ENCODE measurements at regions not wholly inside any gene's neighbourhood (a gene's known extent, or its start where the extent isn't known, plus 50 kb on each side); places are given as distances from the start of the nearest gene placed in this dataset.

DNA sequence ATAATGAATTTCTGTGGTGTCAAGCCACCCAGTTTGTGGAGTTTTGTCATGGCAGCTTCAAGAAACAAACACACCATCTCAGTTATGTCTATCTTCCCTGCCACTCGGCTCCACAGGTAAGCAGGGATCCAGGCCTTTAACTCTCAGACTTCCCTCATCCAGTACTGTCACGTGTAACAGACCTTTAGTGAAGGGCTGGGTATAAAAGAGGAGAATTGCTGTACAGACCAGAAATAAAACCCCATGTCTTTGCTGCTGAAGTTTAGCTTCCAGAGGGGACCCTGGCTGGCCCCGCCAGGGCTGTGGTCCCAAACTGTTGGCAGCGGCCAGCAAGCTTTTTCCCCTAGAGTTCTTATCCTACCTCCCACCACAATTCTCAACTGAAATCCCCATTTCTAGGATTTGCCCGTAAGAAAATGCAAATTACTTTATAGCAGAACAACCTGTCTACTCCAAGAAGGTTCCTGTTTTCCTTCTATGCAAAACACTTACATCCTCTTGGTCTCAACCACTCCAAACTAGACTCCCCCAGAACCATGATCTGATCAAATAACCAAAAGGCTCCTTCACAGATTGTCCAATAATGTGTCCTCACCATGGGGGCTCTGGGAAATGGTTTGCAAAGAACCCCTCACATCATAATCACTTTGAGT lies 438.0 kb upstream of the ID2 start:
- CTCF ChIA-PET = no interaction called here
- H3K9me3 ChIP-seq (ENCODE audit: control insufficient read depth in 1 of 2, insufficient read depth in 1 of 2, low read depth in 1 of 2, low read length in 2 of 2) = no peaks in the 10 kb centered on the region
- POLR2A ChIA-PET = no interaction called here
- no peak overlapping the region for H3K27ac ChIP-seq (ENCODE audit: low read depth, low read length)
- no peaks in the 10 kb centered on the region for H3K79me2 ChIP-seq (ENCODE audit: insufficient read depth, low read length)
- H3K4me1 ChIP-seq (ENCODE audit: control insufficient read depth in 1 of 2, insufficient read depth in 2 of 2, low read length in 2 of 2) = no peaks in the 10 kb centered on the region
- no peaks in the 10 kb centered on the region for H3K9me2 ChIP-seq (ENCODE audit: insufficient read depth)
- RAD21 ChIA-PET (ENCODE audit: low non-redundant PET in 1 of 2, low total read pairs in 2 of 2, uncharacterized antibody in 2 of 2, unreplicated experiment in 2 of 2) = no interaction called here
- intact Hi-C loops (cut with micrococcal nuclease) = no loop called here
- H3K27me3 ChIP-seq (ENCODE audit: insufficient read depth, low read length) = no peaks in the 10 kb centered on the region
- H3K4me3 ChIP-seq (replicated peaks in 1 of 2; ENCODE audit: low read depth in 1 of 2, low read length in 2 of 2) = no peak overlapping the region
- no peak overlapping the region for H3K9ac ChIP-seq (ENCODE audit: low read length)
- no peaks in the 10 kb centered on the region for H4K20me1 ChIP-seq (ENCODE audit: insufficient read depth)
- TF ChIP-seq EGR1 (IDR thresholded peaks at IDR 0.05; ENCODE audit: low read depth) (no peak), CEBPB (IDR thresholded peaks at IDR 0.05; ENCODE audit: low read depth) (no peak), ZFX (IDR thresholded peaks at IDR 0.05) (no peak), TCF7L2 (IDR thresholded peaks at IDR 0.05; ENCODE audit: borderline replicate concordance, extremely low read depth, insufficient read depth, insufficient read length) (no peak), SRF (IDR thresholded peaks at IDR 0.05; ENCODE audit: low read depth) (no peak)
- TF ChIP-seq, protein P1, sequence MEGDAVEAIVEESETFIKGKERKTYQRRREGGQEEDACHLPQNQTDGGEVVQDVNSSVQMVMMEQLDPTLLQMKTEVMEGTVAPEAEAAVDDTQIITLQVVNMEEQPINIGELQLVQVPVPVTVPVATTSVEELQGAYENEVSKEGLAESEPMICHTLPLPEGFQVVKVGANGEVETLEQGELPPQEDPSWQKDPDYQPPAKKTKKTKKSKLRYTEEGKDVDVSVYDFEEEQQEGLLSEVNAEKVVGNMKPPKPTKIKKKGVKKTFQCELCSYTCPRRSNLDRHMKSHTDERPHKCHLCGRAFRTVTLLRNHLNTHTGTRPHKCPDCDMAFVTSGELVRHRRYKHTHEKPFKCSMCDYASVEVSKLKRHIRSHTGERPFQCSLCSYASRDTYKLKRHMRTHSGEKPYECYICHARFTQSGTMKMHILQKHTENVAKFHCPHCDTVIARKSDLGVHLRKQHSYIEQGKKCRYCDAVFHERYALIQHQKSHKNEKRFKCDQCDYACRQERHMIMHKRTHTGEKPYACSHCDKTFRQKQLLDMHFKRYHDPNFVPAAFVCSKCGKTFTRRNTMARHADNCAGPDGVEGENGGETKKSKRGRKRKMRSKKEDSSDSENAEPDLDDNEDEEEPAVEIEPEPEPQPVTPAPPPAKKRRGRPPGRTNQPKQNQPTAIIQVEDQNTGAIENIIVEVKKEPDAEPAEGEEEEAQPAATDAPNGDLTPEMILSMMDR (IDR thresholded peaks at IDR 0.05 in 2 of 3, conservative IDR thresholded peaks at IDR 0.05 in 1 of 3; ENCODE audit: borderline replicate concordance in 1 of 3, insufficient read depth in 1 of 3, low read depth in 2 of 3, low read length in 2 of 3) = no peak
- H3K36me3 ChIP-seq (ENCODE audit: control insufficient read depth in 1 of 2, insufficient read depth in 2 of 2, low read length in 2 of 2) = no peaks in the 10 kb centered on the region
- H2AFZ ChIP-seq (ENCODE audit: low read depth, low read length, poor library complexity, severe bottlenecking) = no peak overlapping the region
- DNase-seq (ENCODE audit: low read depth, low spot score) = no peak
- no peak for ATAC-seq
- no peak overlapping the region for H3K4me2 ChIP-seq (ENCODE audit: low read length)
- no TSS peak for BruUV-seq (replicated peaks)

DNA sequence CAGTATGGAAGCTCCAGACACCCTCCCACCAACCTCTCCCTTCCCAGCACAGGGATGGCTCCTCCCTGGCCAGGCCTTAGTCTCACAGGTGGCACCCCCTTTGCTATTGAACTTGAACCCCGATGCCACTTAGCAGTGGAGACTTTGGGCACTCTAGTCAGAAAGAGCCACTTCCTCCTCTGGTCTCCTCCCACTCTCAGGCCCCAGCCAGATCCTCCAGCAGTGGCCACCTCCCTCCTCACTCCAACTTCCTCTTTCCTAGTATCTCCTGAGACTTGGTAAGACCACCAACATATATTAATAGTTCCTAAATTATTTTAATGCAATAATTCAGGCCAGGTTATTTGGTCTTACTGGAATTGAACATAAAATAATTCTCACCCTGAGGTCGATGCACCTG lies 437.2 kb upstream of the ID2 start:
- Histone ChIP-seq H3K9me2 (ENCODE audit: insufficient read depth) (no peaks in the 10 kb centered on the region), H3K4me3 (replicated peaks in 1 of 2; ENCODE audit: low read depth in 1 of 2, low read length in 2 of 2) (no peak overlapping the region), H3K36me3 (ENCODE audit: control insufficient read depth in 1 of 2, insufficient read depth in 2 of 2, low read length in 2 of 2) (no peaks in the 10 kb centered on the region), H3K27ac (ENCODE audit: low read depth, low read length) (no peak overlapping the region), H3K79me2 (ENCODE audit: insufficient read depth, low read length) (no peaks in the 10 kb centered on the region), H3K9me3 (ENCODE audit: control insufficient read depth in 1 of 2, insufficient read depth in 1 of 2, low read depth in 1 of 2, low read length in 2 of 2) (no peaks in the 10 kb centered on the region), H4K20me1 (ENCODE audit: insufficient read depth) (no peaks in the 10 kb centered on the region), H3K4me1 (ENCODE audit: control insufficient read depth in 1 of 2, insufficient read depth in 2 of 2, low read length in 2 of 2) (no peaks in the 10 kb centered on the region), H3K4me2 (ENCODE audit: low read length) (no peak overlapping the region), H3K27me3 (ENCODE audit: insufficient read depth, low read length) (no peaks in the 10 kb centered on the region), H2AFZ (ENCODE audit: low read depth, low read length, poor library complexity, severe bottlenecking) (no peak overlapping the region), H3K9ac (ENCODE audit: low read length) (no peak overlapping the region)
- intact Hi-C loops (cut with micrococcal nuclease) = no loop called here
- CTCF ChIA-PET = no interaction called here
- RAD21 ChIA-PET (ENCODE audit: low non-redundant PET in 1 of 2, low total read pairs in 2 of 2, uncharacterized antibody in 2 of 2, unreplicated experiment in 2 of 2) = no interaction called here
- no peak for ATAC-seq
- BruUV-seq (replicated peaks) = no TSS peak
- POLR2A ChIA-PET = no interaction called here
- DNase-seq (ENCODE audit: low read depth, low spot score) = no peak
- TF ChIP-seq RAD21 (IDR thresholded peaks at IDR 0.05; ENCODE audit: low read depth) (no peak), SRF (IDR thresholded peaks at IDR 0.05; ENCODE audit: low read depth) (no peak), POLR2AphosphoS5 (IDR thresholded peaks at IDR 0.05; ENCODE audit: low read depth, low read length) (no peak), ELF1 (IDR thresholded peaks at IDR 0.05; ENCODE audit: borderline replicate concordance, low read depth) (no peak), YY1 (IDR thresholded peaks at IDR 0.05; ENCODE audit: extremely low read depth, insufficient replicate concordance, low read depth, low read length) (no peak), TCF7L2 (IDR thresholded peaks at IDR 0.05; ENCODE audit: borderline replicate concordance, extremely low read depth, insufficient read depth, insufficient read length) (no peak)
- TF ChIP-seq, protein P2, sequence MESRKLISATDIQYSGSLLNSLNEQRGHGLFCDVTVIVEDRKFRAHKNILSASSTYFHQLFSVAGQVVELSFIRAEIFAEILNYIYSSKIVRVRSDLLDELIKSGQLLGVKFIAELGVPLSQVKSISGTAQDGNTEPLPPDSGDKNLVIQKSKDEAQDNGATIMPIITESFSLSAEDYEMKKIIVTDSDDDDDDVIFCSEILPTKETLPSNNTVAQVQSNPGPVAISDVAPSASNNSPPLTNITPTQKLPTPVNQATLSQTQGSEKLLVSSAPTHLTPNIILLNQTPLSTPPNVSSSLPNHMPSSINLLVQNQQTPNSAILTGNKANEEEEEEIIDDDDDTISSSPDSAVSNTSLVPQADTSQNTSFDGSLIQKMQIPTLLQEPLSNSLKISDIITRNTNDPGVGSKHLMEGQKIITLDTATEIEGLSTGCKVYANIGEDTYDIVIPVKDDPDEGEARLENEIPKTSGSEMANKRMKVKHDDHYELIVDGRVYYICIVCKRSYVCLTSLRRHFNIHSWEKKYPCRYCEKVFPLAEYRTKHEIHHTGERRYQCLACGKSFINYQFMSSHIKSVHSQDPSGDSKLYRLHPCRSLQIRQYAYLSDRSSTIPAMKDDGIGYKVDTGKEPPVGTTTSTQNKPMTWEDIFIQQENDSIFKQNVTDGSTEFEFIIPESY (IDR thresholded peaks at IDR 0.05; ENCODE audit: extremely low read depth, insufficient replicate concordance, low read length) = no peak
- TF ChIP-seq, protein P3, sequence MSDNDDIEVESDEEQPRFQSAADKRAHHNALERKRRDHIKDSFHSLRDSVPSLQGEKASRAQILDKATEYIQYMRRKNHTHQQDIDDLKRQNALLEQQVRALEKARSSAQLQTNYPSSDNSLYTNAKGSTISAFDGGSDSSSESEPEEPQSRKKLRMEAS (IDR thresholded peaks at IDR 0.05) = no peak
- TF ChIP-seq, protein P1 (IDR thresholded peaks at IDR 0.05 in 2 of 3, conservative IDR thresholded peaks at IDR 0.05 in 1 of 3; ENCODE audit: borderline replicate concordance in 1 of 3, insufficient read depth in 1 of 3, low read depth in 2 of 3, low read length in 2 of 3) = no peak
